ENCODE measurements at regions not wholly inside any gene's neighbourhood (a gene's known extent, or its start where the extent isn't known, plus 50 kb on each side); places are given as distances from the start of the nearest gene placed in this dataset.

DNA sequence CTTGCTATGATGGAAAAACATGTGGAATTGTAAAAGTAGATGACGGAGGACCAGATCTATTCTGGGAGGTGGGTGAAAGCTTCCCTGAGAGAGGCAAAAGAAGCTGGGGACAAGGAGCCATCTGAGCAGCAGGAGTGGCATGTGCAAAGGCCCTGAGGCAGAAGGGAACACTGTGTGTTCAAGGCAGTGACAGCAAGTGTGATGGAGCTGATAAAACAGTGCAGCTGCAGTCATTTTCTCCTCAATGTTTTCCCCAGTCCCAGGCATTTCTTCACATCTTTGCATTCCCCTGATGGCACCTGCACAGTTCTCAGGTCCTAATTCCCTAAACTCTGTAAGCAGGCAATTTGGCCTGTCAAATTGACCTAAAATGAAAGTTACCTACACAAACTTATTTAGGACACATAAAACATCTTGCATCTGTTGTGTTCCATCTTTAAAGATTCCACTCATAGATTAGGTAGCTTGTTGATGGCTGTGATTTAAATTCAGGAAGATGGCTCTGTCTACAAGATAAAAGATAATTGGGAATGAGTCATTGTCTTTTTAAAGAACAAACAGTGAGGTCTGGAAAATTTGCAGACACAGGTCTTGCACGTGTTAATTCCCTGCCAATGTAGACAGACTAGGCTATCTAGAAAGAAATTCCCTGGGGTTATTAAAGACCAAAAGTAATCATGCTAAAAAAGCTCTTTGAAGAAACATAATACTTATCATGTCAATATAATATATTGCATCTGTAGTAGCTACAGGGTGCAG is 289.6 kb upstream of the SGCD start:
- TF ChIP-seq POLR2AphosphoS5 (IDR thresholded peaks at IDR 0.05; ENCODE audit: low read depth, low read length) = no peak
- no peak for TF ChIP-seq CTCF (IDR thresholded peaks at IDR 0.05)
- no peak for TF ChIP-seq SIN3A (IDR thresholded peaks at IDR 0.05; ENCODE audit: borderline replicate concordance, insufficient read depth, low read depth, low read length)
- TF ChIP-seq, protein P1, sequence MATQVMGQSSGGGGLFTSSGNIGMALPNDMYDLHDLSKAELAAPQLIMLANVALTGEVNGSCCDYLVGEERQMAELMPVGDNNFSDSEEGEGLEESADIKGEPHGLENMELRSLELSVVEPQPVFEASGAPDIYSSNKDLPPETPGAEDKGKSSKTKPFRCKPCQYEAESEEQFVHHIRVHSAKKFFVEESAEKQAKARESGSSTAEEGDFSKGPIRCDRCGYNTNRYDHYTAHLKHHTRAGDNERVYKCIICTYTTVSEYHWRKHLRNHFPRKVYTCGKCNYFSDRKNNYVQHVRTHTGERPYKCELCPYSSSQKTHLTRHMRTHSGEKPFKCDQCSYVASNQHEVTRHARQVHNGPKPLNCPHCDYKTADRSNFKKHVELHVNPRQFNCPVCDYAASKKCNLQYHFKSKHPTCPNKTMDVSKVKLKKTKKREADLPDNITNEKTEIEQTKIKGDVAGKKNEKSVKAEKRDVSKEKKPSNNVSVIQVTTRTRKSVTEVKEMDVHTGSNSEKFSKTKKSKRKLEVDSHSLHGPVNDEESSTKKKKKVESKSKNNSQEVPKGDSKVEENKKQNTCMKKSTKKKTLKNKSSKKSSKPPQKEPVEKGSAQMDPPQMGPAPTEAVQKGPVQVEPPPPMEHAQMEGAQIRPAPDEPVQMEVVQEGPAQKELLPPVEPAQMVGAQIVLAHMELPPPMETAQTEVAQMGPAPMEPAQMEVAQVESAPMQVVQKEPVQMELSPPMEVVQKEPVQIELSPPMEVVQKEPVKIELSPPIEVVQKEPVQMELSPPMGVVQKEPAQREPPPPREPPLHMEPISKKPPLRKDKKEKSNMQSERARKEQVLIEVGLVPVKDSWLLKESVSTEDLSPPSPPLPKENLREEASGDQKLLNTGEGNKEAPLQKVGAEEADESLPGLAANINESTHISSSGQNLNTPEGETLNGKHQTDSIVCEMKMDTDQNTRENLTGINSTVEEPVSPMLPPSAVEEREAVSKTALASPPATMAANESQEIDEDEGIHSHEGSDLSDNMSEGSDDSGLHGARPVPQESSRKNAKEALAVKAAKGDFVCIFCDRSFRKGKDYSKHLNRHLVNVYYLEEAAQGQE (IDR thresholded peaks at IDR 0.05; ENCODE audit: insufficient read depth in 1 of 2, low read depth in 2 of 2, low read length in 1 of 2) = no peak
- no peak for TF ChIP-seq TCF7L2 (IDR thresholded peaks at IDR 0.05; ENCODE audit: low read depth, low read length)
